ENCODE measurements at regions not wholly inside any gene's neighbourhood (a gene's known extent, or its start where the extent isn't known, plus 50 kb on each side); places are given as distances from the start of the nearest gene placed in this dataset.

- TF ChIP-seq POLR2A (IDR thresholded peaks at IDR 0.05; ENCODE audit: low read depth, low read length) (no peak), POLR2AphosphoS5 (IDR thresholded peaks at IDR 0.05; ENCODE audit: insufficient read depth, low read depth, low read length) (no peak), CTCF (IDR thresholded peaks at IDR 0.05; ENCODE audit: extremely low read depth in 1 of 2, insufficient read depth in 1 of 2, low read depth in 1 of 2, low read length in 2 of 2) (no peak)
- TF ChIP-seq, protein P1, sequence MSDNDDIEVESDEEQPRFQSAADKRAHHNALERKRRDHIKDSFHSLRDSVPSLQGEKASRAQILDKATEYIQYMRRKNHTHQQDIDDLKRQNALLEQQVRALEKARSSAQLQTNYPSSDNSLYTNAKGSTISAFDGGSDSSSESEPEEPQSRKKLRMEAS (IDR thresholded peaks at IDR 0.05; ENCODE audit: insufficient read depth, insufficient read length): no peak
Observed at GRCh38 chr3:70832834-70833205, 520.4 kb upstream of the MDFIC2 start.

Measured in endothelial cell of umbilical vein (primary cell).